Lower lobe of right lung (tissue), 2 donors: ENCODE measurements at regions not wholly inside any gene's neighbourhood (a gene's known extent, or its start where the extent isn't known, plus 50 kb on each side); places are given as distances from the start of the nearest gene placed in this dataset.

ENCODE experiments used
- ATAC-seq, 2 donors: fragments of 200-7000 bp; cut with Tn5 transposase; one replicate each; pipeline ENCODE4 v1.9.1; 2020 to 2022; ENCODE audit warnings: mild to moderate bottlenecking in 2 of 2, moderate library complexity in 2 of 2
- DNase-seq: peaks from one replicate; pipeline ENCODE4 v3.0.0-alpha.2; 2020
- H3K27ac ChIP-seq: fragments of 200-600 bp; one replicate; pipeline ENCODE4 v1.8.0; 2022
- H3K27me3 ChIP-seq: fragments of 200-600 bp; one replicate; pipeline ENCODE4 v1.8.0; 2022; ENCODE audit warnings: low read depth
- H3K36me3 ChIP-seq: fragments of 200-600 bp; one replicate; pipeline ENCODE4 v1.8.0; 2022; ENCODE audit warnings: mild to moderate bottlenecking
- H3K4me1 ChIP-seq: fragments of 200-600 bp; one replicate; pipeline ENCODE4 v1.8.0; 2022
- H3K4me3 ChIP-seq: fragments of 200-600 bp; one replicate; pipeline ENCODE4 v1.8.0; 2022; ENCODE audit warnings: mild to moderate bottlenecking
- H3K9me3 ChIP-seq: fragments of 200-600 bp; one replicate; pipeline ENCODE4 v1.8.0; 2022
- CTCF ChIP-seq: fragments of 200-600 bp; IDR thresholded peaks from one replicate; pipeline ENCODE4 v1.8.0; 2022; ENCODE audit warnings: antibody characterized with exemption, mild to moderate bottlenecking
- intact Hi-C: fragments of 100-400 bp; cut with DNase I; formaldehyde crosslinking; loops from one replicate; pipeline ENCODE4 v1.11.0; 2022
- donor health status: DM: no; HTN: yes; CAD: no; lungs with severe emphysema.

DNA sequence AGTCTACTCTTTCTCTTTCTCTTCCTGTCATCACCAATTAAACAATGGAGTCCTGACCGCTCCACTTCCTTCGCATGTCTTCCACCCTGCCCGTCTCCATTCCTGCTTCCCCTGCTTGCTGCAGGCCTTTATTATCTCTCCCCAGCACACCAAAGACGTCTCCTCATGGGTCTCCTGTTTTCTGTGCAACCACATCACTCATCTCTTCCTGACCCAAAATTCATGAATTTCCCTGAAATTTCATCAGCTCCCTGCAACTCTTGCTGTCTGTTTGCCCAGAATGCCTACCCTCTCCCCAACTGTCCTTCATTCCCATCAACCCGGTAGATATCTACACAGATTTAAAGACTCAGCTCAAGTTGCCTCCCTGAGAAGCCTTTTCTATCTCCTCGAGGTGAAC lies 76.7 kb upstream of the ALOX12 start:
- no peak for ATAC-seq
- Histone ChIP-seq H3K27me3 (peaks cover 2% of the 10 kb centered on the region), H3K27ac (no peak overlapping the region), H3K36me3 (no peaks in the 10 kb centered on the region), H3K4me3 (no peak overlapping the region), H3K9me3 (no peaks in the 10 kb centered on the region), H3K4me1 (peaks cover 2% of the 10 kb centered on the region)
- intact Hi-C loops, result loop anchor here (10.0 kb wide), 1 partner anchor 86 kb away; no protein-coding TSS in a partner anchor
- no peak for DNase-seq
- TF ChIP-seq CTCF, result no peak

DNA sequence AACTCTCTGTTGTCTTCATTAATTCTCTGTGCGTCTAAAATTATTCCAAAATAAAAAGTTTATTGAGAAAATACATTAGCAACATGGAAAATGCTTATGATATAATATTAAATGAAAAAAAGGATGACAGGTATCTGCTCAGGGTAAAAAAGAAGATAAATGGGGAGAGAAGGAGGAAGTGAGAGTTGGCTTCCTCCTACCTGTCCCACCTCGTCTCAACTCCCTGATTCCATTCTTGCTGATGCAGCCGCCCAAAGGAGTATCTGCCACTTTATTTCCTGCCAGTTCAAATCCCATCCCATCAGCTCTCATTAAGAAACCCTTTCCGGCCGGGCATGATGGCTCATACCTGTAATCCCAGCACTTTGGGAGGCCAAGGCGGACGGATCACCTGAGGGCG lies 72.5 kb upstream of the ALOX12 start:
- no peaks in the 10 kb centered on the region for H3K27me3 ChIP-seq
- no peak overlapping the region for H3K27ac ChIP-seq
- no peaks in the 10 kb centered on the region for H3K9me3 ChIP-seq
- no peak for TF ChIP-seq CTCF
- no peak for ATAC-seq
- intact Hi-C loops, result no loop called here
- H3K36me3 ChIP-seq, result no peaks in the 10 kb centered on the region
- no peaks in the 10 kb centered on the region for H3K4me1 ChIP-seq
- H3K4me3 ChIP-seq, result no peak overlapping the region
- no peak for DNase-seq

DNA sequence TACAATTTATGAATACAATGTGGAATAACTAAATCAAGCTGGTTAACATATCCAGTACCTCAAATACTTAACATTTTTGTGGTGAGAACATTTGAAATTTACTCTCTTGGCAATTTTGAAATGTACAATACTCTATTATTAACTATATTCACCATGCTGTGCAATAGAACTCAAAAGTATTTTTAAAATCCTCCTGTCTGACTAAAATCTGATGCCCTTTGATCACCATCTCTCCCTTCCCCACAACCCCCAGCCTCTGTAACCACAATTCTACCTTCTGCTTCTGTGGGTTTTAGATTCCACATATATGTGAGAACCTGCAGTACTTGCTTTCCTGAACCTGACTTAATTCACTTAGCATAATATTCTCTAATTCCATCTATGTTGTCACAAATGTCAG lies 71.6 kb upstream of the ALOX12 start:
- intact Hi-C loops, result no loop called here
- ATAC-seq, result no peak

DNA sequence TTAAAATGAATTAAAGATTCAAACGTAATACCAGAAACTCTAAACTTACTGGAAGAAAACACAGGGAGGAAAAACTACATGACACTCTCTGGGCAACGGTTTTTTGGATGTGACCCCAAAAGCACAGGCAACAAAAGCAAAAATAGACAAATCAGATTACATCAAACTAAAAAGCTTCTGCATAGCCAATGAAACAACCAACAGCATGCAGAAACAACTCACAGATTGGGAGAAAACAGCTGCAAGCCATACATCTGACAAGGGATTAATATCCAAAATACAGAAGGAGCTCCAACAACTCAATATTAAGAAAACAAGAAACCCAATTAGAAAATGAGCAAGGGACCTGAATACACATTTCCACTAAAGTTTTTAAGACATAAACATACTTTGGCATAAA lies 69.2 kb upstream of the ALOX12 start:
- intact Hi-C loops, result no loop called here
- H3K36me3 ChIP-seq, result no peaks in the 10 kb centered on the region
- no peaks in the 10 kb centered on the region for H3K9me3 ChIP-seq
- H3K27ac ChIP-seq, result no peak overlapping the region
- H3K4me3 ChIP-seq, result no peak overlapping the region
- DNase-seq (no peak), ATAC-seq (no peak)
- H3K4me1 ChIP-seq, result no peaks in the 10 kb centered on the region
- H3K27me3 ChIP-seq, result no peaks in the 10 kb centered on the region
- no peak for TF ChIP-seq CTCF

More for the DNA sequence above, 71.6 kb upstream of the ALOX12 start:
- H3K27ac ChIP-seq, result no peak overlapping the region
- no peaks in the 10 kb centered on the region for H3K27me3 ChIP-seq
- H3K4me1 ChIP-seq, result no peaks in the 10 kb centered on the region
- DNase-seq, result no peak
- no peaks in the 10 kb centered on the region for H3K36me3 ChIP-seq
- no peaks in the 10 kb centered on the region for H3K9me3 ChIP-seq
- TF ChIP-seq CTCF, result no peak
- H3K4me3 ChIP-seq, result no peak overlapping the region

- DNase-seq (no peak), ATAC-seq (no peak)
- no peak for TF ChIP-seq CTCF
- no peaks in the 10 kb centered on the region for H3K4me1 ChIP-seq
- H3K27me3 ChIP-seq, result no peaks in the 10 kb centered on the region
- H3K36me3 ChIP-seq, result no peaks in the 10 kb centered on the region
- H3K9me3 ChIP-seq, result no peaks in the 10 kb centered on the region
- intact Hi-C loops, result no loop called here
- H3K4me3 ChIP-seq, result no peak overlapping the region
- no peak overlapping the region for H3K27ac ChIP-seq
These were observed 68.3 kb upstream of the ALOX12 start for GRCh38 chr17:6927290-6928126.
